ENCODE measurements at regions not wholly inside any gene's neighbourhood (a gene's known extent, or its start where the extent isn't known, plus 50 kb on each side); places are given as distances from the start of the nearest gene placed in this dataset.

DNA sequence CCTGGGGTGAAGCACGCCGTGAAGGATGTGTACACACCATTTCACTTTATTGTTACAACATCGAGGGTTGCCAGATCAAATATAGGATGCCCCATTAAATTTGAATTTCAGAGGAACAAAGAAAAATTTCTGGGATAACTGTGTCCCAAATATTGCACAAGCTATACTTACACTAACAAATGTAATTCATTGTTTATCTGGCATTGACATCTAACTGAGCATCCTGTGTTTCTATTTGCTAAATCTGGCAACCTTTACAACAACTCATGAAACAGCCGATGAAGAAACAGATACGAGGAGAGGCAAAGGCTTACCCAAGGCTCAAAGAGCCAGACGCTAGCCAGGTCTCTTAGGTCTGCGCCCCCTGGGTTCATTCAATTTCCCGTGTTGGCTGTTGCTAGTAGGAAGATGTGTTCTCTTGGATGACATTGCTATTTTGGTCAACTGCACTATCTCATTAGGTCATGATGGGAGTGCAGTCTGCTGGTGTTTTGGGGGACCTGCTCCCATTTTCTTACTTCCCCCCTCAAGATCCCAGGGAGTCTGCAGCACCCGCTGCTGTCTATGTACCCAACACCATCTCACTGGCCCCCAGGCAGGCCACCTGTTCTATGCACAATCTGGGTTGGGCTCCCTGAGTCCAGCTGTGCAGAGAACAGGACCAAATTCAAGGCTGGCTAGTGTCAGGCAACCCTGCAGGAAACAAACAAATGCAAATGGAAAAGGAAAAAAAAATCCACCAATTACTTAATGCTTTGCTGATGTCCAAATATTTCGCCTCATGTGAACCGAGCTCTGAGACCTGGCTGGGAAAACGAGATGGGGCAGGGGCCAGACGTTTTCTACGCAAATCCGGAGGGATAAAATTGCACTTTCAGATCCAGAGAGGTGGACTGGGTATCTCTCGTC, 560.9 kb downstream of the MIAT start:
- TF ChIP-seq FOXP2 (optimal IDR thresholded peaks at IDR 0.05; ENCODE audit: borderline replicate concordance, extremely low read depth, extremely low read length, insufficient read depth) (no peak), TAF1 (IDR thresholded peaks at IDR 0.05; ENCODE audit: borderline replicate concordance, insufficient read depth, low read length) (no peak)

DNA sequence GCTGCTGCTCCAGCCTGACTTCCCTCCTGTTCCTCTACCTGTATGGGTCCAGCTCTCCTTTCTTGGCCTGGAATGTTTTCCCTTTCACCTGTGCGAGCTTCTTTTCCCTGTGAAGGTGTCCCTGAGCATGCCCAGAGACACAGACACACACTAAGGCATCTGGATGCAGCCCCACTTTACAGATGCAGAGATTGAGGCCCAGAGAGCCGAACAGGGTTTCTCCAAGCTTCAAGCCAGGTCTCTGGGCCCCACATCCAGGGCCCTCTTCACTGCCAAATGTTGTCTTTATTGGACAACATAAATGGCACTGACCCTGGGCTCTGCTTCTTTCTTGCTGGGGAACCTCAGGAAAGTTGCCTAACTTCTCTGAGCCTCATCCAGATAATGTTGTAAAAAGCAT, 561.6 kb downstream of the MIAT start:
- TF ChIP-seq TAF1 (IDR thresholded peaks at IDR 0.05; ENCODE audit: borderline replicate concordance, insufficient read depth, low read length), result no peak
- TF ChIP-seq SIN3A (IDR thresholded peaks at IDR 0.05; ENCODE audit: borderline replicate concordance, insufficient read depth, low read length), result no peak
- TF ChIP-seq FOXP2 (optimal IDR thresholded peaks at IDR 0.05; ENCODE audit: borderline replicate concordance, extremely low read depth, extremely low read length, insufficient read depth), result no peak
- TF ChIP-seq POLR2AphosphoS5 (IDR thresholded peaks at IDR 0.05; ENCODE audit: low read depth, low read length), result no peak
- TF ChIP-seq, protein P1, sequence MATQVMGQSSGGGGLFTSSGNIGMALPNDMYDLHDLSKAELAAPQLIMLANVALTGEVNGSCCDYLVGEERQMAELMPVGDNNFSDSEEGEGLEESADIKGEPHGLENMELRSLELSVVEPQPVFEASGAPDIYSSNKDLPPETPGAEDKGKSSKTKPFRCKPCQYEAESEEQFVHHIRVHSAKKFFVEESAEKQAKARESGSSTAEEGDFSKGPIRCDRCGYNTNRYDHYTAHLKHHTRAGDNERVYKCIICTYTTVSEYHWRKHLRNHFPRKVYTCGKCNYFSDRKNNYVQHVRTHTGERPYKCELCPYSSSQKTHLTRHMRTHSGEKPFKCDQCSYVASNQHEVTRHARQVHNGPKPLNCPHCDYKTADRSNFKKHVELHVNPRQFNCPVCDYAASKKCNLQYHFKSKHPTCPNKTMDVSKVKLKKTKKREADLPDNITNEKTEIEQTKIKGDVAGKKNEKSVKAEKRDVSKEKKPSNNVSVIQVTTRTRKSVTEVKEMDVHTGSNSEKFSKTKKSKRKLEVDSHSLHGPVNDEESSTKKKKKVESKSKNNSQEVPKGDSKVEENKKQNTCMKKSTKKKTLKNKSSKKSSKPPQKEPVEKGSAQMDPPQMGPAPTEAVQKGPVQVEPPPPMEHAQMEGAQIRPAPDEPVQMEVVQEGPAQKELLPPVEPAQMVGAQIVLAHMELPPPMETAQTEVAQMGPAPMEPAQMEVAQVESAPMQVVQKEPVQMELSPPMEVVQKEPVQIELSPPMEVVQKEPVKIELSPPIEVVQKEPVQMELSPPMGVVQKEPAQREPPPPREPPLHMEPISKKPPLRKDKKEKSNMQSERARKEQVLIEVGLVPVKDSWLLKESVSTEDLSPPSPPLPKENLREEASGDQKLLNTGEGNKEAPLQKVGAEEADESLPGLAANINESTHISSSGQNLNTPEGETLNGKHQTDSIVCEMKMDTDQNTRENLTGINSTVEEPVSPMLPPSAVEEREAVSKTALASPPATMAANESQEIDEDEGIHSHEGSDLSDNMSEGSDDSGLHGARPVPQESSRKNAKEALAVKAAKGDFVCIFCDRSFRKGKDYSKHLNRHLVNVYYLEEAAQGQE (IDR thresholded peaks at IDR 0.05; ENCODE audit: insufficient read depth in 1 of 2, low read depth in 2 of 2, low read length in 2 of 2), result no peak

DNA sequence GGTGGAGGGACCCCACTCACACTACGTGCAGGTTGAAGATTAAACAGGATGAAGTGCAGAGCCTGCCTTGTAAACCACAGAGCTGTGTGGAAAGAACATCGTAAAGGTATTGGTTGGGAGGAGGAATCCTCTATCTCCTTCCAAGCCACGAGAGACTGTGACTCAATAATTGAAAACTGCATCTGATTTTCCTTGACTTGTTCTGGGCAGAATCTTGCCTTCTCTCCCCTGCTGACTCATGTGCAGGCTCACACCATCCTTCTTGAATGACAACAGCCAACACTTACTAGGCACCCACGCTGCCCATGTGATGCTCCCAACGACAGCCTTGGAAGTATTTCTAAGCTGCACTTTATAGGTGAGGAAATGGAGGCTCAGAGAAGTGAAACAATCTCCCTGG, 563.0 kb downstream of the MIAT start:
- TF ChIP-seq SIN3A (IDR thresholded peaks at IDR 0.05; ENCODE audit: borderline replicate concordance, insufficient read depth, low read length) (no peak), POLR2AphosphoS5 (IDR thresholded peaks at IDR 0.05; ENCODE audit: low read depth, low read length) (no peak), TAF1 (IDR thresholded peaks at IDR 0.05; ENCODE audit: borderline replicate concordance, insufficient read depth, low read length) (no peak), FOXP2 (optimal IDR thresholded peaks at IDR 0.05; ENCODE audit: borderline replicate concordance, extremely low read depth, extremely low read length, insufficient read depth) (no peak)
- TF ChIP-seq, protein P1 (IDR thresholded peaks at IDR 0.05; ENCODE audit: insufficient read depth in 1 of 2, low read depth in 2 of 2, low read length in 2 of 2), result no peak

DNA sequence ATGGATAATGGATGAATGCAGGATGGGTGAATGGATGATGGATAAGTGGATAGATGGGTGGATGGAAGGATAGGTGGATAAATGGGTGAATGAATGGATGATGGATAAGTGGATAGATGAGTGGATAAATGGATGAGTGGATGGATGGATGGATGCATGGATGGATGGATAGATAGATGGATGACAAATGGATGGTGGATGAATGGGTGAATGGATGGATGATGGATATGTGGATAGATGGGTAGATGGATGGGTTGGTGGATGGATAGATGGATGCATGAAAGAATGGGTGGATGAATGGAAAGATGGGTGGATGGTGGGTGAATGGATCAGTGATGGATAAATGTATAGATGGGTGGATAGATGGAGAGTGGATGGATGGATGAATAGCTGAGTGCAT, 564.8 kb downstream of the MIAT start:
- TF ChIP-seq TAF1 (IDR thresholded peaks at IDR 0.05; ENCODE audit: borderline replicate concordance, insufficient read depth, low read length) (no peak), SIN3A (IDR thresholded peaks at IDR 0.05; ENCODE audit: borderline replicate concordance, insufficient read depth, low read length) (no peak), POLR2AphosphoS5 (IDR thresholded peaks at IDR 0.05; ENCODE audit: low read depth, low read length) (no peak), FOXP2 (optimal IDR thresholded peaks at IDR 0.05; ENCODE audit: borderline replicate concordance, extremely low read depth, extremely low read length, insufficient read depth) (no peak)
- TF ChIP-seq, protein P1 (IDR thresholded peaks at IDR 0.05; ENCODE audit: insufficient read depth in 1 of 2, low read depth in 2 of 2, low read length in 2 of 2), result no peak

DNA sequence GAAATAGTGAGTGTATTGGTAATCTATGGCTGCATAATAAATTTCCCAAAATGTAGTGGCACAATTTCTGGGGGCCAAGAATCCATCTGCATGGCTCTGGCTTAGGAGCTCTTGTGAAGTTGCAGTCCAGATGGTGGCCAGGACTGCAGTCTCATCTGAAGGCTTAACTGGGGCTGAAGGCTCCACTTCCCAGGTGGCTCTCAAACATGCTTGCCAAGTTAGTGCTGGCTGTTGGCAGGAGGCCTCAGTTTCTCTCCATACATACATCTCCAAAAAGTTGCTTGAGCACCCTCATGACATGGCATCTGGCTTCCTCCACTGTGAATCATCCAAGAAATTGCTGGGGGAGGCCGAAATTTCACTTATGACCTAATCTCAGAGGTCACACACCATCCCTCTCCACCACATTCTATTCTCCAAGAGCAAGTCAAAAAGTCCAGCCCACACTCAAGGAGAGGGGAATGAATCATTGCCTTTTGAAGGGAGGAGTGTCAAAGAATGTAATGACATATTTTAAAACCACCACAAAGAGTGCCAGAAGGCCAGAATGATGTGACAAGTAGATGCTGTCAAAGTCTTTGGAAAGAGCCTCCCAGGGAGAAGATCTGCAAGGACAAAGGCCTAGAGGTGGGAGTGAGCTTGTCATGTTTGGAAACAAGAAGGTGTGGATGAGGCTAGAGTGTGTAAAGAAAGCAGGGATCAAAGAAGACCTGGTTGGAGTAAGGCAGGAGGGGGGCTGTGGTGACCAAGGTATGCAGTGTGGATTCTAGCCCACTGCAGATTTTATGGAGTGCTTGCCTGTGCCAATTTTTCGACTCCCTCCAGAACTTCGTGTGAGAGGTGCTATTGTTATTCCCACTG, 566.2 kb downstream of the MIAT start:
- TF ChIP-seq FOXP2 (optimal IDR thresholded peaks at IDR 0.05; ENCODE audit: borderline replicate concordance, extremely low read depth, extremely low read length, insufficient read depth) (no peak), POLR2AphosphoS5 (IDR thresholded peaks at IDR 0.05; ENCODE audit: low read depth, low read length) (no peak), SIN3A (IDR thresholded peaks at IDR 0.05; ENCODE audit: borderline replicate concordance, insufficient read depth, low read length) (no peak), TAF1 (IDR thresholded peaks at IDR 0.05; ENCODE audit: borderline replicate concordance, insufficient read depth, low read length) (no peak)
- TF ChIP-seq, protein P1 (IDR thresholded peaks at IDR 0.05; ENCODE audit: insufficient read depth in 1 of 2, low read depth in 2 of 2, low read length in 2 of 2), result no peak

Data from PFSK-1 (cell line).